Lung (tissue), 11 donors: ENCODE measurements at regions not wholly inside any gene's neighbourhood (a gene's known extent, or its start where the extent isn't known, plus 50 kb on each side); places are given as distances from the start of the nearest gene placed in this dataset.
"Not testable (repeated sequence)": the region's sequence is repeated elsewhere in the genome, so short reads cannot be mapped to it uniquely, and the experiment has no call there.

Source experiments
- ATAC-seq: fragments of 200-7000 bp; cut with Tn5 transposase; one replicate; pipeline ENCODE4 v1.9.1; 2020; ENCODE audit warnings: moderate number of reproducible peaks; ENCODE audit not compliant: insufficient read depth, low FRiP score
- DNase-seq, 3 donors: peaks; one replicate each; pipeline ENCODE4 v3.0.0-alpha.2; 2013 to 2017
- H3K27ac ChIP-seq, 2 donors: one replicate each; pipeline ENCODE4 v1.5.1; 2013; ENCODE audit warnings: mild to moderate bottlenecking in 2 of 2, moderate library complexity in 2 of 2, control low read depth in 1 of 2, inconsistent platforms in 1 of 2, low read depth in 1 of 2, low read length in 1 of 2
- H3K27me3 ChIP-seq, 3 donors: one replicate each; pipeline ENCODE4 v1.5.1; 2013; ENCODE audit warnings: low read length in 2 of 3; ENCODE audit not compliant: control insufficient read depth in 3 of 3, insufficient read depth in 3 of 3
- H3K36me3 ChIP-seq, 4 donors: one replicate each; pipeline ENCODE4 v1.5.1; 2013; ENCODE audit warnings: low read length in 4 of 4, mild to moderate bottlenecking in 1 of 4, moderate library complexity in 1 of 4; ENCODE audit not compliant: control insufficient read depth in 4 of 4, insufficient read depth in 4 of 4
- H3K4me1 ChIP-seq, 5 donors: one replicate each; pipeline ENCODE4 v1.5.1; 2013; ENCODE audit warnings: low read length in 5 of 5, mild to moderate bottlenecking in 2 of 5, moderate library complexity in 1 of 5; ENCODE audit not compliant: control insufficient read depth in 5 of 5, insufficient read depth in 5 of 5
- H3K4me3 ChIP-seq: one replicate; pipeline ENCODE4 v1.5.1; 2013; ENCODE audit warnings: mild to moderate bottlenecking, control low read depth, moderate library complexity
- H3K9ac ChIP-seq, 2 donors: one replicate each; pipeline ENCODE4 v1.5.1; 2013; ENCODE audit warnings: low read length in 2 of 2, control low read depth in 1 of 2; ENCODE audit not compliant: insufficient read depth in 1 of 2
- H3K9me3 ChIP-seq, 4 donors: one replicate each; pipeline ENCODE4 v1.5.1; 2013; ENCODE audit warnings: low read length in 3 of 4, mild to moderate bottlenecking in 1 of 4, moderate library complexity in 1 of 4; ENCODE audit not compliant: control insufficient read depth in 4 of 4, insufficient read depth in 3 of 4
- WGBS, 2 donors: extraction: QIAGEN DNeasy Blood & Tissue Kit; methylation state at CpG; one replicate each; pipeline ENCODE4 v1.1.7; 2013; 5-methylcytosine and 5-hydroxymethylcytosine counted together
- TF ChIP-seq, protein P1 (sequence below): IDR thresholded peaks from 2 replicates; pipeline ENCODE4 v1.5.1; 2012; ENCODE audit warnings: mild to moderate bottlenecking; ENCODE audit errors: control extremely low read depth, extremely low read depth
- donor health status: control.
- donor health status: control.
- donor health status: Bipolar disorder and iron deficiency.
- donor health status: healthy.
- donor health status: DM: yes; HTN: yes; CAD: no.

DNA sequence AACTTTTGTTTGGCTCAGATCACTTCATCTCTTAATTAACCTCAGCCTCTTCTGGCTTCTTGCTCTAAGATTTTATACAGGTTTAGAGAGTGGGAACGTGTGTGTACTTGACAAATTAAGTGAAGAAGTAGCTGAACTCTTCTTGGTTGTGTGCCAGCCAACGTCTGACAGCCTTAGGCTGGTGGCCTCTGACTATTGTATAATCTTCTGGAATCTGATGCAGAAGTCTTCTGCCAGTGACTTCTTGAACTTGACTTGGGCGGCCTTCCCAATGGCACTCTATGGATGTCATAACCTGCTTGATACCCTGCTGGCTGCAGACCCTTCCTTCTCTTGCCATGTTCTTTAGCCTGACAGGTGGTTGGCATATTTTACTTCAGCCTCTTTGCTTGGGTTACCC lies 660.5 kb downstream of the DOK5 start:
- H3K27ac ChIP-seq: no peak overlapping the region
- no peaks in the 10 kb centered on the region for H3K9me3 ChIP-seq
- DNase-seq (peak in 1 of 3 donors; percentile 30), ATAC-seq (no peak)
- no peak overlapping the region for H3K4me3 ChIP-seq
- H3K9ac ChIP-seq: no peak overlapping the region
- 43 to 53% methylated on average over 3 of the region's 3 CpGs for WGBS, 2 donors
- H3K36me3 ChIP-seq: no peaks in the 10 kb centered on the region
- TF ChIP-seq, protein P1, sequence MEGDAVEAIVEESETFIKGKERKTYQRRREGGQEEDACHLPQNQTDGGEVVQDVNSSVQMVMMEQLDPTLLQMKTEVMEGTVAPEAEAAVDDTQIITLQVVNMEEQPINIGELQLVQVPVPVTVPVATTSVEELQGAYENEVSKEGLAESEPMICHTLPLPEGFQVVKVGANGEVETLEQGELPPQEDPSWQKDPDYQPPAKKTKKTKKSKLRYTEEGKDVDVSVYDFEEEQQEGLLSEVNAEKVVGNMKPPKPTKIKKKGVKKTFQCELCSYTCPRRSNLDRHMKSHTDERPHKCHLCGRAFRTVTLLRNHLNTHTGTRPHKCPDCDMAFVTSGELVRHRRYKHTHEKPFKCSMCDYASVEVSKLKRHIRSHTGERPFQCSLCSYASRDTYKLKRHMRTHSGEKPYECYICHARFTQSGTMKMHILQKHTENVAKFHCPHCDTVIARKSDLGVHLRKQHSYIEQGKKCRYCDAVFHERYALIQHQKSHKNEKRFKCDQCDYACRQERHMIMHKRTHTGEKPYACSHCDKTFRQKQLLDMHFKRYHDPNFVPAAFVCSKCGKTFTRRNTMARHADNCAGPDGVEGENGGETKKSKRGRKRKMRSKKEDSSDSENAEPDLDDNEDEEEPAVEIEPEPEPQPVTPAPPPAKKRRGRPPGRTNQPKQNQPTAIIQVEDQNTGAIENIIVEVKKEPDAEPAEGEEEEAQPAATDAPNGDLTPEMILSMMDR: no peak
- peaks cover 0 to 4% (median 0%) of the 10 kb centered on the region in 5 donors for H3K4me1 ChIP-seq
- H3K27me3 ChIP-seq: peaks cover 0 to 5% (median 0%) of the 10 kb centered on the region in 3 donors

DNA sequence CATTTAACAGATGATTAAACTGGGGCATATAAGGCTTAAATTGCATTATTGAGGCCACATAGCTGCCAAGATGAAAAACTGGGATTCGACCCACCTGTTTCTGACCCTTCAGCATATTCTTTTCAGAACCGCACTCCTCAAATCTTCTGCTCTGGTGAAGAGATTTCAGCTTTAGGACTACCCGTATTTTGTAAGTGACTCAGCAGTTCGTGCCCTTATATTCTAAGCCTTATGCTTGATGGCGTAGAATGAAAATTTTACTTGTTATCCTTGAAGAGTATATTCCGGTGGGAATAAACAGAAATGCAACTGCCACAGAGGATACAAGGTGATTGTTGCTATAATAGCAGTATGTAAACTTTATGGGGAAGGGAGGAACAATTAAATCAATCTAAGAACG lies 657.1 kb downstream of the DOK5 start:
- Histone ChIP-seq H3K9ac (no peak overlapping the region), H3K27ac (no peak overlapping the region), H3K27me3 (peaks cover 0 to 5% (median 0%) of the 10 kb centered on the region in 3 donors), H3K4me3 (no peak overlapping the region), H3K36me3 (no peaks in the 10 kb centered on the region), H3K9me3 (no peaks in the 10 kb centered on the region), H3K4me1 (peaks cover 0 to 4% (median 0%) of the 10 kb centered on the region in 5 donors)
- no peak for ATAC-seq
- TF ChIP-seq, protein P1: no peak
- 82 to 90% methylated on average over 7 of the region's 7 CpGs for WGBS, 2 donors
- DNase-seq: no peak

DNA sequence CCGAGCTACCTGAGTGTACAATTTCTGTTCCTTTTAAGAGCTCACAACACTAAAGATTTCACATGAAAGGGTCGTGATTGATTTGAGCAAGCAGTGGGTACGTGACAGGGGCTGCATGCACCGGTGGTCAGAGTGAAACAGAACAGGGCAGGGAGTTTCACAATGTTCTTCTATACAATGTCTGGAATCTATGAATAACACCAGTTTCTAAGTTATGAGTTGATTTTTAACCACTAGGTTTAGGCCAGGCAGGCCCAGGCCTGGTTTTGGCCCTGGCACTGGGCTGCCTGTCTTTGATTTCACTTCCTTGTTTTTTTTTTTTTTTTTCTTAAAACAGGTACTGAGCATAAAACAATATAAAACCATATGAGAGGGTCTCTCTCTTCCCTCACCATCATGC lies 642.2 kb downstream of the DOK5 start:
- not testable (repeated sequence) for H3K27me3 ChIP-seq, ATAC-seq, H3K9ac ChIP-seq, H3K4me3 ChIP-seq, H3K4me1 ChIP-seq, H3K27ac ChIP-seq, DNase-seq, H3K36me3 ChIP-seq, H3K9me3 ChIP-seq
- 75 to 87% methylated on average over 4 of the region's 4 CpGs for WGBS, 2 donors

DNA sequence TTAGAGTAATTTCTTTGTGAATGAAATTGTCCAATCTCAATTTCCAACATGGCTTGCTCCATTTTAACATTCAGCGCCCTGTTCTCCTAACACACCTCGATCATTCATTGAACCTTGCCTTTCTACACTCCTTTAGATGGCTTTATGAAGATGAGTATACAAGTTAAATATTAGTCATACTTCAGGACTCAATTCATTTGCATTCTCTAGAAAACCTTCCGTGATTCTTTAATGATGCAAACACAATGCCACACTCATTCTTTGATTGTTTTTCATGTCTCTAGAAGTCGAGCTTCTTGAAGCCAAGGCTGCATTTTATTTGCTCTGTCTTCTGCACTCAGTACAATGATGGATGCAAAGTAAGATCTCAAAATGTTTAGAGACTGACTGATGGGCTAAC lies 641.2 kb downstream of the DOK5 start:
- H3K27ac ChIP-seq: no peak overlapping the region
- ATAC-seq: no peak
- no peaks in the 10 kb centered on the region for H3K27me3 ChIP-seq
- H3K36me3 ChIP-seq: no peaks in the 10 kb centered on the region
- TF ChIP-seq, protein P1: no peak
- no peaks in the 10 kb centered on the region for H3K9me3 ChIP-seq
- H3K4me1 ChIP-seq: no peaks in the 10 kb centered on the region
- no peak for DNase-seq
- no peak overlapping the region for H3K4me3 ChIP-seq
- H3K9ac ChIP-seq: no peak overlapping the region
- 77 to 86% methylated on average over 4 of the region's 4 CpGs for WGBS, 2 donors
